A204.1 (cell line): ENCODE measurements at regions not wholly inside any gene's neighbourhood (a gene's known extent, or its start where the extent isn't known, plus 50 kb on each side); places are given as distances from the start of the nearest gene placed in this dataset.

ENCODE experiments used
- FAIRE-seq: peaks from 2 replicates; lab custom pipeline; 2012; peaks lifted over from hg19 to GRCh38; lab: Jason Lieb, UNC

DNA sequence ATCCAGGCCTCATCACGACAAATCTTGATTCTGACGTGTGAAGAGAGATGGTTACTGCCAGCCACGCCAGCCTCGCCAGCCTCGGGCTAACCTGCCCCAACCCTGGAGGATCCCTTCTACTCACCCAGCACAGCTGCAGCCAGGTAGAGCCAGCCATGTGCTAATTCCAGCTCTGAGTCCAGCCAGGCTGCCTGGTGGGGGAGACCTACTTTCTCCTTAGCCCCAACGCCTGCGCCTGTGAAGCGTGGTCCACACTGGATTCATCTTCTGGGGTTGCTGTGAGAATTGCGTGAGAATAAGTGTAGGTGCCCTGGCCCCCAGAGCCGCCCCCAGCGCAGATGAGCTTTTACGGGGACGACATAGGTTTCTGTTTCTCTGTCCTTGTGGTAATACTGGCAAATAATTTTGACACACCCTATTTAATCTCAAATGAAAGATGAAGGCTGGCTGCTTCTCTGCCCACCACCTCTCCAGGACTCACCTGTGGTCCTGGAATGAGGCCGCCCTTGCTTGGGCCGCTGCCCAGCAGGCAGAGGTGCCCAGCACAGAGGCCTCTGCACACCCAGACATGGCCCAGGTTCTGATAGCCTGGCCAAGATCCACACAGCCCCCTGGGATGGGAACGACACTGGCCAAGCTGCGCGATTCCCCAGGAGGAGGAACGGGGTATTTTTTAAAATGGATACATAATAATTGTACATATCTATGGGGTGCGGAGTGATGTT lies 528.4 kb downstream of the TBC1D22A start:
- FAIRE-seq: no peak

DNA sequence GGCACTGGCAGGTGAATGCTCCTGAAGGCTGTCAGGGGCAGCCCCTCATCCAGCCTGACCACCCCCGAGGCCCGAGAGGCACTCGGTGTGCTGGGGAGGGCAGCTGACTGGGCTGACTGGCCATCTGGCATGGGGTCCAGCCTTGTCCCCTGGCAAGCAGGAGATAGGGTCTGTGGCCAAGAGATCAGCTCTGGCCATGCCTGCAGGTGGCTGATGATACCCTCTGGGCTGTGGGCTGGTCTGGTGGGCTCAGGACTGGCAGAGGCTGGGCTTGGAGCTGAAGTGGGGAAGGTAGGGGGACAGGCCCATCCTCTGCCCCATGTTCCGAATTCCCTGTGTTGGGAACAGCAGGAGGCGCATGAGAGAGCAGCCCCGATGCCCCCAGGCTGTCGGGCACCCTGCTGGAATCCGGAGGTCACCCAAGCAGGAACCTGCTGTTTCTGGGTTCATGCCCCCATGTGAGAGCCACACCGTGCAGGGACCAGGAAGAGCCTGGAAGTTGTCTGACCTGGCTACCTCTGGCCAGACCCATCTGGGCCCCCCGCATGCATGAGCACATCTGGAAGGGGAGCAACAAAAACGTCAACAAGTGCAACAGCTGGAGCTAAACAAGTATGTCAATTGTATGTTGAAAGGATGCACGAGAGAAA lies 527.0 kb downstream of the TBC1D22A start:
- FAIRE-seq: no peak

DNA sequence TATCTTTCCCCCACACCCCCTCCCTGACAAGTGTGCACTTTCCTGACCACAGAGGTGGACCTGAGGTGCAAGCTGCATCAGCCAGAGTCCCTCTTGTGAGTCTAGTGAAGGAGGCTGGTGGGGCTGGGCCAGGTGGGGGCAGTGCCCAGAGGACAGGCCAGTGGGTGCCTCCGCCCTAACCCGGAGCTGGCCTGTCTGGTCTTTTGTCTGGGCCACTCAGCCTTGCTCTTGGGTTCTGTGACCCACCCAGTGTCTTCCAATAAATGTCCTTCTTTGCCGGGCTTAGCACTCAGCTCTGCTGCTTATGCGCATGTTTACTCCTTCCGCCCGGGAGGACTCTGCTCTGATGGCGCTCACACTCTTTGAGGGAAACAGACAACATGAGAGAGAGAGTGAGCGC lies 526.2 kb downstream of the TBC1D22A start:
- FAIRE-seq: no peak

DNA sequence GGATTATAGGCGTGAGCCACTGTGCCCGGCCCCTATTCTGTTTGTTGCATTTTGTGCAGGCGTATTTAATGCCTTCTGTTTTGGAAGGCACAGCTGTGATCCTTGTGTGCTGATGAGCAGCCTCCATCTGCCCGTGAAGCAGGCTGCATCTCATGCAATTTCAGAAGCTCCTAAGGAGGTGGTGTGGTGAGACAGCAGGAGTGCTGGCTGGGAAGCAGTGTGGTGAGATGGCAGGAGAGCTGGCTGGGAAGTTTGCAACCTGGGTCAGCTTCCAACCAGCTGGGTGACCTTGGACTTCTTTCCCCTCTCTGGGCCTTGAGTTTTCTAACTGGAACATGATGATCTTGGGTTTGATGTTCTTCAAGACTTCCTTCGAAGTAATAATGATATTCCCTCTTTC lies 525.1 kb downstream of the TBC1D22A start:
- no peak for FAIRE-seq

DNA sequence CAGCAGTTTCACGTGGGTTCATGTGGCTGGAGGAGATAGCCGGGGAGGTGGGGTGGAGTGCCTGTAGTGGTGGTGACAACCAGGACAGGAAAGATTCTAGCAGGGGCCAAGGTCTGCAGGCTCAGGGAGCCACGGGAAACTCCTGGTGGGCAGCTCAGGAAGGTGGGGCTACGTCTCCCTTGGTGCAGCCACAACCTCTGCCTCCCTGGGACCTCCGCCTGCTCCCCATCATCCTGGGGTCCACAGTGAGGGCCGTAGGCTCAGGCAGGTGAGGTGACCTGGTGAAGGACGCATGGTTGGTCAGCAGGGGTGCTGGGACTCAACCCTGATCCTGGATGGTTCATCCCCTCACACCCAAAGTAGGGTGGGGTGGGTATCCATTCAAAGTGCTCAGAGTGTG lies 524.1 kb downstream of the TBC1D22A start:
- no peak for FAIRE-seq

DNA sequence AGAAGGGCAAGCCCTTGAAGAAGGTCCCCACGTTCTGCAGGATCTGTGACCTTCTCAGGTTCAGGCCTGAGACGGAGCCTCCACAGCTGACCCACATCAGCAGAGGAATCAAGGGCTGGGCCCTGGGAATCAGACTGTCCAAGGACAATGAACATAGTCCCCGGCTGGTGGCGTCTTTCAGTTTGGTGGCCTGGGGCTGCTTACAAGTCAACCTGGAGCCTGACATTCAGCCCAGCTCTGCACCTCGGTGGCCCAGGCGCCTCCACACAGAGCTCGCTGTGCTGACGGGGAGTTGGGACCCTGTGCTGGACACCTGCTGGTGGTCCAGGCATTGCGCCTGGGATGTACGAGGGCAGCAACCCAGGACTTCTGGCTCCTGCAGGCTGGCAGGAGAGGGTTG lies 523.5 kb downstream of the TBC1D22A start:
- no peak for FAIRE-seq

DNA sequence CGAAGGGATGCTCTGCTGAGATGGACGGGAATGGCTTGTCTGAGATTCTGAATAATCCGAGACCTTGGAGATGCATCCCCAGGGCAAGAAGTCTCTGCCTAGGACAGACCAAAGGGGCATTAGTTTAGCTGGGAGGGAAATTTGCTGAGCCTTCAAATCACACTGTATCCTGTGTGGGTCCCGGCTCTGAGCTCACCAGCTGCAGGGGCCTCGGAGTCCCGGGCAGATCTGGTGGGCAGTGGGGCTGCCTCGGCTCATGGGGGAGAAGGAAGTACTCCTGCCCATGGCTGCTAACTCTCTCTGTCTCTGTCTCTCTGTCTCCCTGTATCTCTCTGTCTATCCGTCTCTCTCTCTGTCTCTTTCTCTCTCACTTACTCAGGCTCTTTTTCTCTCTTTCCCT lies 522.4 kb downstream of the TBC1D22A start:
- FAIRE-seq: no peak

DNA sequence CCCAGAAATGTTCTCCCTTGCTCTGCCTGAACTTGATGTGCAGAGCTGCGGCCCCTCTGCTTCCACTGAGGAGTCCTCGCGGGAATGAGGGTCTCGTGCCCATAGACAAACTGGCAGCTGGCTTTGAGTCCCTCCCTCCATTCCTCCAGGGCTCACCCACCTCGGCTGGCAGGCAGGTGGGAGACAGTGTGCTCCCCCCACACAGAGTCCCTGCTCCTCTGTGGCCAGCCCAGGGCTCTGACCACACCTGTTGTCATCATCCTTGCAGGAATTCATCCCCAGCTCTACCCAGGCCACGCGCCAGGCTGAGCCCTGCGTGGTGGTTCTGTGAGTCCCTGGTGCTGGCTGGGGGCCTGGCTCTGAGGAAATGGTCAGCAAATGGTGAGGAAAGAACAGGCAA lies 521.9 kb downstream of the TBC1D22A start:
- FAIRE-seq: no peak

DNA sequence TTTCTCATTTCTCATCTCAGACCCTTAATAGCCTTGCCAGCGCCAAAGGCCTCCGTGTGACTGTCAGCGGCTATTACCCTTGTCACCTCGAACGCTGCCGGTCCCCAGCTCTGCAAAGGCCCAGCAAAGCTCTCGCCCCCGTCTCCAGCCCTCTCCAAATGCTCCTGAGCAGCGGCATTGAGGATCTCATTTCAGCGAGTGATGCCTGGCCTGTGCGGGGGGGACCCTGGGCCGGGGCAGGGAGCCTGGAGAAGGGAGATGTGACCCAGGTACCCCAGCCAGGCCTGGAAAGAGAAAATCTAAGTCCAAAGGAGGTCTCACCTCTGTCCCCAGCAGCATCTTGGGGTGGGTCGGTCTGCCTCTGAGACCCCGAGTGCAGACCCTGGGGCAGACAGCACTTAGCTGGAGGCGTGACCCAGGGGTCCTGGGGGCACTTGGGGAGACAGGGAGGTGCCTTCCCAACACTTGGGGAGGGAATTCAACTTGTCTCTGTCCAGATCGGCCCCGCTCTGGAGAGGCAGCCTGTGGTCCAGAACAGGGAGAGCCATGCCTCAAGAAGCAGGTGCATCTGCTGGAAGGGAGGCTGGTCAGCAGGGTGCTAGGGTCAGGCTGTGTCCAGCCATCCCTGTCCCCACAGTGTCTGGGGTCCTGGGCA lies 521.3 kb downstream of the TBC1D22A start:
- no peak for FAIRE-seq

DNA sequence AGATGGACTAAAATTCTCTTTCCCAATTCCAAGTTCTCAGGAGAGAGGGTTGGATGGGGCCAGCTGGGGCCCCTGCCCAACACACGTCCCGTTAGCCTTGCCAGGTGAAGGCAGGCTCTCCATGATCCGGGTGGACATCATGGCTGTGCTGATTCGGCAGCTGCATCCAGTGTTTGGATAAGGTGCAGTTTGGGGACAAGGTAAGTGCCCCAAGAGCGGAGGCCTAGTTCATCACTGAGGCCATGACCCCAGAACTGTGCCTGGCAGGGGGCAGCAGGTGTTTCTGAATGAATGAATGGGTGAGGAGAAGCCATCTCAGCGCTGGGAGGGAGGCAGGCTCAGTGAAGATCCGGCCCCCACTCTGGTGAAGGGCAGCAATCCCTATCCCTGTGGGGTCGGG lies 520.4 kb downstream of the TBC1D22A start:
- FAIRE-seq: no peak

DNA sequence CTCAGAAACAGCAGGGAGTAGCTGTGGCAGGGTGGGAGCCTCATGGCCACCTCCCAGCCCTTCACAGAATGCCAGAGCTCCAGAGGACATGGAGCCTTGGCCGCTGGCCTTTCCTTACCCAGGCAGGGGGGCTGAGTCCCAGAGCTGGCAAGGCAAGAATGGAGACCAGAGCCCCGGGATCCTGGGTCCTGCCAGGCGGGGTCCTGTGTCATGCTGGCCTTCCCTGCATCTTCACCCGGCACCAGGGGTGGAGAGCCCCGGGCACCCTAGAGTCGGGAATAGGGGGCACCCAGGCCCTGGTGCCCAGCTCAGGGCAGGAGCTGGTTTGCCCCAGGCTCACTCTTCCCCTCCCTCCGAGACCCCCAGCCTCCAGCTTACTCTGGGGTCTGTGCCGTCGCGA lies 519.9 kb downstream of the TBC1D22A start:
- FAIRE-seq: no peak

DNA sequence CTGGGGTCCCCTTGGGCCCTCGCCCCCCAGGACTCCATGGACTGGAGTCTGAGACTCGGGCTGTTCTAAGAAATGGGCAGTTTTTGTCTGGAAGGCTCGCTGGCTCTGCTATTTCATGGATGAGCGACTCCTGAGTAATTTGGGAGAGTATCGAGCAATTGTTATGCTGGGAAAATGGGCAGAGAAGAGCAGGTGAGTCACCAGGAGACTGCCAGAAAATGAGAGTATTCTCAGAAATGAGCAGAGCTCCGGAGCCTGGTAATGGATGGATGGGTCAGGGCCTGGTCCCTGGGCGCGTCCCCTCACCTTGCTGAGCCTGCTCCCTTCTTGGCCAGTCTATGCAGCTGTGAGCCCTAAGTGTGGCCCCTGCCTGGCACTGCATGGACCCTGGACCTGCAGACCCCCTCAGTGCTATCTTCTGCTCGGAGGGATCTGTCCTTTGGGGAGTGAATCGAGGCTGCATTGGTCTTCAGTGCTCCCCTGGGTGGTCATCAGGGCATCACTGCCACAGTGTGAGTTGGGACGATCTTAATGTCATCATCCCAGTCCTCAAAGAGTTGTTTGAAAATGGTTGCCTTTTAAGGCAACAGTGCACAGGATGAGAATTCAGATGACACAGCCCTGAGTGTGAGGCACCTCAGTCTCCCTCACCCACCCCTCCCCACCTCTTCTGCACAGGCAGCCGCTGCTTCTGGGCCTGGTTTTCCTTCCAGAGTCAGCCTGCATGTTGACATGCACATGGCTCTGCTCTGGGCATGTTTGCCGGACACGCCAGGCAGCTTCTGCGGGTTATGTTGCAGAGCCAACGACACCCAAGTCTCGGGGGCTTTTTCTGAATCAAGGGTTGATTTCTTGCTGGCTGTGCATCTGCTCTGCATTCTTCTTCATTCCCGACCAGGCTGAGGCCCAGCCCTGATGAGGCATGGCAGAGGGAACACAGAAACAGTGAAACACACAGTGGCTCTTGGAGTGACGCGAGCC lies 519.0 kb downstream of the TBC1D22A start:
- FAIRE-seq: no peak

DNA sequence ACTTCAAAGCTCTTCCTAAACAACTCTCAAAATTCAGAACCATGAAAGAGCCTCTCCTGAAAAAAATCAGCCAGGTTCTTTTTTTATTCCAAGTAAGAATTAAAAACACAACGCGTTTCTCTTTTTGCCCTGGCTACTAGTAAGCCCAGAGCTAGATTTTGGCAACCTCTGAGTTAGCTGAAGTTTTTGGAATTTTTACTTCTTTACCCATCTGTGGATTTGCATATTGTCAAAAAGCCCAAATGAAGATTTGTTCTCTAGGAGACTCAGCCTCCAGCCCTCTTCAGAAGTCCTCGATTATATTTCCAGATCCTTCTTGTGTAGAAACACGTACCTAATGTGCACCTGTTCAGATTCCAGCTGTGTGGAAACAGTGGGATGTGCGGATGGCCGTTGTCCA lies 517.9 kb downstream of the TBC1D22A start:
- no peak for FAIRE-seq

DNA sequence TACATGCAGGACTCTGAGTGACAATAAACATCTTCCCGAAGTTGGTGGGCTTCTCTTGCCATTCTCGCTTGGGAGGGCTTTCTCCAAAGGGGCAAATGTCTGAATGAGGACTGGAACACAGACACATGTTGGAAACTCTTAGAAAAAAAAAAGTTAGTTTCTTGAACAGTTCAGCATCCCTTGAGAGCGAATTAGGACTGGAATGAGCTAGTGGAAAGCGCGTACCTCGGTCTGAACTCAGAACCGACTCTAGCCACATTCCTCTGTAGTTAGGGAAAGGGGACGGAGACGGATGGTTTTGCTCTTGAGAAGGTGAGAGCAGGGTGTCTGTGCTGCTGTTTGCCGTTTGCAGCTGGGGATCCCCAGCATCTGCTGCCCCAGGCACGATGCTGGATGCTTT lies 517.3 kb downstream of the TBC1D22A start:
- no peak for FAIRE-seq

DNA sequence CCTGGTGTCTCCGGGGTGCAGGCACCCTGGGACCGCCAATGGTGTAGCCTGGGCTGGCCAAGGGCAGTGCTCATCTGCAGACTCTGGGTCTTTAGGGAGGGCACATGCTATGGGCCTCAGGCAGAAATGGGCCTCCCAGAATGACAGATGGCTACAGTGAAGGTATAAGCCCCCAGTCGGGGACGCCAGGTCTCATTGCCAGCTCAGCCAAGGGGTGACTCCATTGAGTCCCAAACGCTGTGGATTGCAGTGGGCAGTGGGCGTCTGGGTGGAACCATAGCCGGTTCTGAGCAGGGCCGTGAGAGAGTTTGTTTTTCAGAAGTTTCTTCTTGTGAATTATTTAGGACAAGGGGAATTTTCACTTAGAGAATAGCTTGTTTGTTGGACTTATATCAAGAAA lies 516.9 kb downstream of the TBC1D22A start:
- FAIRE-seq: no peak

DNA sequence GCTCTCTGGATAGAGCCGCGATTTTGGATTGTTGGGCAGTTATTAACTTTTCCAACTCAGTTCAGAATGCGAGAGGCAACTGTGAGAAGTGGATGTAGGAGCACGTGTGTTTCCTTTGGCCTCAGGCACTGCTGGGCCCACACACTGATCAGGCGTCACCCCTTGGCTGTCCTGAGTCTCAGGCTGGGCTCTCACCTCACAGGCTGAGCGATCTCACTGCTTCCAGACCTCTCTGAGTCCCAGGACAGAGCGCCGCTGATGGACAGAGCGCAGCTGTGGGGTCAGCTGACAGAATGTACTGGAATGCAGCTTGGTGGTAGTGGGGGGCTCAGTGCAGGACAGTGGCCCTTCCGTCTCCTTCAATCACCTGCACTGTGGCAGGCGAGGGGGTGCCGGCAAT lies 516.2 kb downstream of the TBC1D22A start:
- no peak for FAIRE-seq

DNA sequence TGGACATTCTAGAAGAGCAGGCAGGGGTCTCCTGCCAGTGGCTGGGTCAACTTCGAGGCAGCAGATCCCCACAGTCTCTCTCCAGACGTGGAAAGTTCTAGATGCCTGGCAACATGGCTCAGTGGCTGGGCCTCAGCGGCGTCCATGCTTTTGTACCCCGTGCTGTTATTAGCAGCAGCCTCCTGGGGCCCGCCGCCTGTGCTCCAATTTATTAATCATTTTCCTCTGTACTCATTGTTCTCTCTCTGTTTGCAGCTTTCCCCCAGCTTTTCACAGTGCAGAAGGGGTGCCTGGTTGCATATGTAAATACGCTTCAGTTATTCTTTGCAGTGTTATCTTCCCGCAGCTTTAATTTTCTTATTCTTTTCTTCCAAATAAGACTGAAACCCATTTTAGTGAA lies 515.1 kb downstream of the TBC1D22A start:
- FAIRE-seq: no peak

DNA sequence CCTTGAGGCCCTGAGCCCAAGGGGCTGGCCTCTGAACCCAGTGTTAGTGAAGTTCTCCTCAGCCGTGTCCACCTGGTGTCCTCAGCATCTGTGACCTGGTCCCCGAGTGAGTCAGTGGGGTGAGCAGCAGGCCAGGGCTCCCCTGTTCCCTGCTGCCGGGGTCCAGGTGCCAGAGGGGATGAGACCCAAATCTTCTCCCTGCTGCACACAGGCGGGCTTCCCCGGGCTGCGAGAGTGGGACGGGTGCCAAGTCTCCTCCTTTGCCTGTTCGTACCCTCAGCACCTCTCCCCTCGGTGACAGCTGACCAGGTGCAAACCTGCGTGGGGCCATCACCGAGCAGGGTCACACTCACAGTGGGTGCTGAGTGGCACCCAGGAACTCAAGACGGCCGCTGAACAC lies 514.5 kb downstream of the TBC1D22A start:
- no peak for FAIRE-seq

DNA sequence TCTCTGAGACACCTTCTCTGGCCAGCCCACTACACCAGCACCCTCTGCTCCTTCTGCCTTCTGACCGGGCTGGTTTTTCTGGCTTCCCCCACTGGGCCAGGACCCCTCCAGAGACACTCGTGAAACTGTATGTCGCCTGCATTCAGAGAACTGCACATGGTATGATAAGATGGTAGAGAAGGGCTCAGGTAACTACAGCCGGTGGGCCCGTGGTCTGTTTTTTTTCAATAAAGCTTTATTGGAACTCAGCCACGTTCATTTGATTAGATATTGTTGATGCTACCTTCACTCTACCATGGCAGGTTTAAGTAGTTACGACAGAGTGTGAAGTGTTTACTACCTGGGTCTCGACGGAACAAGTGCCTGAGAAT lies 514.0 kb downstream of the TBC1D22A start:
- no peak for FAIRE-seq

DNA sequence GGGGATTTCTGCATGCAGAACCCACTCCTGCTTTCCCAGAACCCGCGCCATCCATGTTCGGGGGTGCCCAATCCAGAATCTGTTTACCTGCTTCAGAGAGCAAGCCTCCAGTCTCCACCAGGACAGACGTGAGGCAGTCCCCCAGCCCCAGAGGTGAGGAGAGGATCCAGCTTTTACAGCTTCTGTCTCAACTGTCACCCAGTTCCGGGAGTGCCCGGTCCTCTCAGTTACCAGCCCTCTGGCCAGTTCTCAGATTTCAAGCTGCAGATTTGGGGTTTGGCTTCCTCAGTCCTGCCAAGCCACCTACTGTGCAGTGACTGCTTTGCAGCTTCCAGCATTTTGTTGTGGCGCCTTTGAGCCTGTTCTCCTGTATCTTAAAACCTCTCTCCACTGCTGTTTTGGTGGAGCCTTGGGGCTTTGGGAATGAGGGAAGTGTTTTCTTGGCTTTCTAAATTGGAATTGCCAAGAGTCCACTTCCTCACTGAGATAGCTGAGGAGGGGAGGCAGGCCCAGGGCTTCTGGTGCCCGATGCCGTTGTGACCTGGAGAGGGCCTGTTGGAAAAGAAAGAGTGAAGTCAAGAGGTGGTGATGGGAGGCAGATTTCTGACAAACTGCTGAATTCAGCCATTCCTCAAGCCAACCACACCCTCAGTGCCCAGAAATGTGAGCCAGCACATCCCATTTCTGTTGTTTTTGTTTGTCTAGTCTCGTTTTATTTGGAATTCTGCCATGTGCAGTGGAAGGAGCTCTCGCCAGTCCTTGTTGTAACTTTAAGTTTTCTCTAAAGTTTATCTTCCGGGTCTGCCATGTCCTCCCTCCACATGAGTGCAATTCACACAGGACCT lies 513.4 kb downstream of the TBC1D22A start:
- FAIRE-seq: no peak

DNA sequence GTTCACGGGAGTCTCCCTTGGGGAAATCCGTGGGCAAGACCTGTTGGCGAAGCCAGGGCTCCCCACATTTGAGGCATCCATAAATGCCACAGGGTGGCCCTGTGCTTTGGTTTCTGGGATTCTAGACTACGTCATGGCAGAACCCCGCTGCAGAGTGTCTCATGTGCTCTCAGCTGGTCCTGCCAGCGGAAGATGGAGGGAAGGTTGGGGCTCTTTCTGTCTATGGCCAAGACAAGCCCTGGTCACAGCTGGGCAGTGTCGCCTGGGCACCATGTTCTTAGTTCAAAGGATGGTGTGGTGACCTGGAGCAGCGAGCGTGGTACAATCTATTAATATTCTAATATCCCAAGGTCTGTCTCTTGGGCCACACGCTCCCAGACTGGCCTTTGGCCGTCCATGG lies 511.7 kb downstream of the TBC1D22A start:
- no peak for FAIRE-seq
